OCI-LY1 (cell line): ENCODE measurements at regions not wholly inside any gene's neighbourhood (a gene's known extent, or its start where the extent isn't known, plus 50 kb on each side); places are given as distances from the start of the nearest gene placed in this dataset.

Source experiments
- H2AFZ ChIP-seq: fragments of 200-600 bp; sonication (generic), shearing (Covaris generic); 2 replicates; pipeline ENCODE4 v1.6.0; 2014; ENCODE audit warnings: antibody characterized with exemption, mild to moderate bottlenecking, low read length
- H3F3A ChIP-seq: fragments of 200-600 bp; sonication (generic), shearing (Covaris generic); 2 replicates; pipeline ENCODE4 v1.6.0; 2014; ENCODE audit warnings: mild to moderate bottlenecking, antibody characterized with exemption, low read length, moderate library complexity; ENCODE audit not compliant: insufficient read depth
- H3K27ac ChIP-seq: fragments of 200-600 bp; sonication (generic); 2 replicates; pipeline ENCODE4 v1.5.1; 2014; ENCODE audit warnings: low read length, mixed run types, mild to moderate bottlenecking, low read depth; ENCODE audit not compliant: poor library complexity, severe bottlenecking
- H3K27me3 ChIP-seq: fragments of 200-600 bp; sonication (generic); 2 replicates; pipeline ENCODE4 v1.6.0; 2014; ENCODE audit warnings: antibody characterized with exemption, mild to moderate bottlenecking, low read length, moderate library complexity; ENCODE audit not compliant: insufficient read depth
- H3K36me3 ChIP-seq: fragments of 200-600 bp; sonication (generic); 2 replicates; pipeline ENCODE4 v1.6.1; 2014; ENCODE audit warnings: mild to moderate bottlenecking, antibody characterized with exemption, low read length, moderate library complexity, mixed read lengths; ENCODE audit not compliant: insufficient read depth
- H3K4me1 ChIP-seq: fragments of 200-600 bp; sonication (generic); 2 replicates; pipeline ENCODE4 v1.5.1; 2014; ENCODE audit warnings: mild to moderate bottlenecking, low read length, moderate library complexity; ENCODE audit not compliant: insufficient read depth, severe bottlenecking
- H3K4me2 ChIP-seq: fragments of 200-600 bp; sonication (generic), shearing (Covaris generic); 2 replicates; pipeline ENCODE4 v1.6.1; 2014; ENCODE audit warnings: low read length
- H3K4me3 ChIP-seq: fragments of 200-600 bp; sonication (generic); 2 replicates; pipeline ENCODE4 v1.5.1; 2014; ENCODE audit warnings: low read length, low read depth, mild to moderate bottlenecking, mixed read lengths; ENCODE audit not compliant: poor library complexity, severe bottlenecking
- H3K79me2 ChIP-seq: fragments of 200-600 bp; shearing (Covaris generic); 2 replicates; pipeline ENCODE4 v1.6.1; 2016; ENCODE audit warnings: mixed run types, low read length, mixed read lengths; ENCODE audit not compliant: insufficient read depth
- H3K9ac ChIP-seq: fragments of 200-600 bp; sonication (generic), shearing (Covaris generic); 2 replicates; pipeline ENCODE4 v1.6.1; 2014; ENCODE audit warnings: mild to moderate bottlenecking, low read length, mixed read lengths
- H3K9me2 ChIP-seq: fragments of 200-600 bp; sonication (generic), shearing (Covaris generic); 2 replicates; pipeline ENCODE4 v1.6.1; 2014; ENCODE audit warnings: low read depth, mild to moderate bottlenecking, low read length, mixed read lengths
- H3K9me3 ChIP-seq: fragments of 200-600 bp; shearing (Covaris generic); 2 replicates; pipeline ENCODE4 v1.6.1; 2014; ENCODE audit warnings: low read length, mixed read lengths
- H4K20me1 ChIP-seq: fragments of 200-600 bp; sonication (generic), shearing (Covaris generic); 2 replicates; pipeline ENCODE4 v1.6.0; 2016; ENCODE audit warnings: mild to moderate bottlenecking, low read length; ENCODE audit not compliant: insufficient read depth
- EZH2 ChIP-seq: fragments of 200-600 bp; sonication (generic), shearing (Covaris generic); IDR thresholded peaks from 2 replicates; pipeline ENCODE4 v1.8.0; 2017; ENCODE audit warnings: borderline replicate concordance, mixed run types, mild to moderate bottlenecking, antibody characterized with exemption, low read length, moderate library complexity, mixed read lengths
- TF ChIP-seq, protein P1 (sequence below): fragments of 200-600 bp; sonication (generic), shearing (Covaris generic); IDR thresholded peaks from 2 replicates; pipeline ENCODE4 v1.5.1; 2017; ENCODE audit warnings: mild to moderate bottlenecking, antibody characterized with exemption, low read length, moderate library complexity, mixed read lengths

- H3K9me3 ChIP-seq: no peaks in the 10 kb centered on the region
- H3F3A ChIP-seq: no peaks in the 10 kb centered on the region
- H3K79me2 ChIP-seq: no peaks in the 10 kb centered on the region
- H3K4me2 ChIP-seq: no peak overlapping the region
- no peak overlapping the region for H3K4me3 ChIP-seq
- no peaks in the 10 kb centered on the region for H3K27me3 ChIP-seq
- H3K27ac ChIP-seq: no peak overlapping the region
- TF ChIP-seq, protein P1, sequence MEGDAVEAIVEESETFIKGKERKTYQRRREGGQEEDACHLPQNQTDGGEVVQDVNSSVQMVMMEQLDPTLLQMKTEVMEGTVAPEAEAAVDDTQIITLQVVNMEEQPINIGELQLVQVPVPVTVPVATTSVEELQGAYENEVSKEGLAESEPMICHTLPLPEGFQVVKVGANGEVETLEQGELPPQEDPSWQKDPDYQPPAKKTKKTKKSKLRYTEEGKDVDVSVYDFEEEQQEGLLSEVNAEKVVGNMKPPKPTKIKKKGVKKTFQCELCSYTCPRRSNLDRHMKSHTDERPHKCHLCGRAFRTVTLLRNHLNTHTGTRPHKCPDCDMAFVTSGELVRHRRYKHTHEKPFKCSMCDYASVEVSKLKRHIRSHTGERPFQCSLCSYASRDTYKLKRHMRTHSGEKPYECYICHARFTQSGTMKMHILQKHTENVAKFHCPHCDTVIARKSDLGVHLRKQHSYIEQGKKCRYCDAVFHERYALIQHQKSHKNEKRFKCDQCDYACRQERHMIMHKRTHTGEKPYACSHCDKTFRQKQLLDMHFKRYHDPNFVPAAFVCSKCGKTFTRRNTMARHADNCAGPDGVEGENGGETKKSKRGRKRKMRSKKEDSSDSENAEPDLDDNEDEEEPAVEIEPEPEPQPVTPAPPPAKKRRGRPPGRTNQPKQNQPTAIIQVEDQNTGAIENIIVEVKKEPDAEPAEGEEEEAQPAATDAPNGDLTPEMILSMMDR: no peak
- TF ChIP-seq EZH2: no peak
- H3K36me3 ChIP-seq: no peaks in the 10 kb centered on the region
- no peaks in the 10 kb centered on the region for H3K9me2 ChIP-seq
- H3K9ac ChIP-seq: no peak overlapping the region
- no peaks in the 10 kb centered on the region for H4K20me1 ChIP-seq
- no peak overlapping the region for H2AFZ ChIP-seq
- H3K4me1 ChIP-seq: peaks cover 10% of the 10 kb centered on the region
These were observed 109.1 kb upstream of the GADD45A start for GRCh38 chr1:67575861-67576260.

DNA sequence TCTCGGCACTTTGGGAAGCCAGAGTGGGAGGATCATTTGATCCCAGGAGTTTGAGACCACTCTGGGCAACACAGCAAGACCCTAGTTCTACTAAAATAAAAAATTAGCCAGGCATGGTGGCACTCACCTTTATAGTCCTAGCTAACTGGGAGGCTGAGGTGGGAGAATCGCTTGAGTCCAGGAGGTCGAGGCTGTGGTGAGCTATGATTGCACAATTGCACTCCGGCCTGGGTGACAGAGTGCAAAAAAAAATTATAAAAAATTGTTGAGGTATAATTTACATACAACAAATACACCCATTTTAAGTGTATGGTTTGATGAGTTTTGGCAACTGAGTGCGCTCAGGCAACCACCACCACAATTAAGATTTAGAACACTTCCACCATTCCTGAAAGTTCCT lies 108.5 kb upstream of the GADD45A start:
- Histone ChIP-seq H3K9me3 (no peaks in the 10 kb centered on the region), H3K9ac (no peak overlapping the region), H3K79me2 (no peaks in the 10 kb centered on the region), H3K4me3 (no peak overlapping the region), H3K36me3 (no peaks in the 10 kb centered on the region), H4K20me1 (no peaks in the 10 kb centered on the region), H3K27ac (no peak overlapping the region), H3K27me3 (no peaks in the 10 kb centered on the region), H3K9me2 (no peaks in the 10 kb centered on the region), H3K4me1 (peaks cover 10% of the 10 kb centered on the region), H2AFZ (no peak overlapping the region), H3F3A (no peaks in the 10 kb centered on the region), H3K4me2 (no peak overlapping the region)
- TF ChIP-seq, protein P1: no peak
- no peak for TF ChIP-seq EZH2

GRCh38 chr1:67577646-67578045 lies 107.4 kb upstream of the GADD45A start:
- H3K9ac ChIP-seq: no peak overlapping the region
- H3F3A ChIP-seq: no peaks in the 10 kb centered on the region
- no peaks in the 10 kb centered on the region for H4K20me1 ChIP-seq
- peaks cover 9% of the 10 kb centered on the region for H3K4me1 ChIP-seq
- no peak overlapping the region for H3K27ac ChIP-seq
- no peak overlapping the region for H2AFZ ChIP-seq
- H3K9me3 ChIP-seq: no peaks in the 10 kb centered on the region
- no peak overlapping the region for H3K4me3 ChIP-seq
- H3K27me3 ChIP-seq: no peaks in the 10 kb centered on the region
- no peaks in the 10 kb centered on the region for H3K79me2 ChIP-seq
- H3K4me2 ChIP-seq: no peak overlapping the region
- H3K9me2 ChIP-seq: no peaks in the 10 kb centered on the region
- H3K36me3 ChIP-seq: no peaks in the 10 kb centered on the region
- TF ChIP-seq, protein P1: no peak
- no peak for TF ChIP-seq EZH2
